ENCODE measurements at regions not wholly inside any gene's neighbourhood (a gene's known extent, or its start where the extent isn't known, plus 50 kb on each side); places are given as distances from the start of the nearest gene placed in this dataset.
"Not testable (repeated sequence)": the region's sequence is repeated elsewhere in the genome, so short reads cannot be mapped to it uniquely, and the experiment has no call there.

GRCh38 chr4:31880837-31881236 lies 1160.7 kb downstream of the PCDH7 start:
- not testable (repeated sequence) for TF ChIP-seq YY1 (IDR thresholded peaks at IDR 0.05; ENCODE audit: insufficient read depth, insufficient read length); ZNF274 (IDR thresholded peaks at IDR 0.05; ENCODE audit: low read depth, low read length); SUZ12 (IDR thresholded peaks at IDR 0.05; ENCODE audit: extremely low read depth, insufficient read depth, insufficient read length)

Measured in NT2/D1 (cell line).